Stimulated activated CD4-positive, alpha-beta T cell treated with anti-CD3 and anti-CD28 coated beads, Interleukin-4, amount 100 ng/mL, for 24 hours (primary cell): ENCODE measurements at regions not wholly inside any gene's neighbourhood (a gene's known extent, or its start where the extent isn't known, plus 50 kb on each side); places are given as distances from the start of the nearest gene placed in this dataset.

Source experiments
- DNase-seq: peaks from one replicate; pipeline ENCODE4 v3.0.0-alpha.2; 2020

DNA sequence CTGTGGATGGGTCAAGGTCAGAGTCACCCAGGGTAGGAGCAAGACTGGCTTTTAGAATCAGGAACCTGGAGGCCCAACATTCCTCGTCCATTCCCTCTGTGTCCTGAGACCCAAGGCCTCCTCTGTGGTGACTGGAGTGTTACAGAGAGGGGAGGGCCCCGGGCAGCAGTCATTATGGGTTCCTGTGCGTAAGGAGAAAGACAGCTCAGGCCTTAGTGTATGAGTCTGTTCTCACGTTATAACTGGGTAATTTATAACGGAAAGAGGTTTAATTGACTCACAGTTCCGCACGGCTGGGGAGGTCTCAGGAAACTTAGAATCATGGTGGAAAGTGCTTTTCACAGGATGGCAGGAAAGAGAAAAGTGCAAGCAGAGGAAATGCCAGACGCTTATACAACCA is 422.3 kb downstream of the TCERG1L start:
- no peak for DNase-seq

DNA sequence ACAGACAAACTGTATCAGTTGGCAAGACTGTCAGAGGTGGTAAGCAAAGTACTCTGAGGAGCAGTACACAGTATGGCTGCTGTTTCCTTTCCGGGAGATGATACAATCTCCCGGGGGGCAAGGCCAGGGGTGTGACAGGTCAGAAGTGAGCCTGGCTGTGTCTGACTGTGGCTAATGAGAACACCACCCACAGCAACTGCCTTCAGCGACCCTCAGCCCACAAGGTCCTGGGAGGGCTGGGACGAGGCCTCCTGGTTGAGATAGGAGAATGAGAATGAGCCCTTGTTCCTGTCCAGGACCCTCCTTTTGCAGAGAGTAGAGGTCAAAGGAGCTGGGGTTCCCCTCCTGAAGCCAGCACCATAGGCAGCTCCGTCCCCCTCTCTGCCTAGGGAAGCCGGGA is 421.7 kb downstream of the TCERG1L start:
- DNase-seq = no peak

DNA sequence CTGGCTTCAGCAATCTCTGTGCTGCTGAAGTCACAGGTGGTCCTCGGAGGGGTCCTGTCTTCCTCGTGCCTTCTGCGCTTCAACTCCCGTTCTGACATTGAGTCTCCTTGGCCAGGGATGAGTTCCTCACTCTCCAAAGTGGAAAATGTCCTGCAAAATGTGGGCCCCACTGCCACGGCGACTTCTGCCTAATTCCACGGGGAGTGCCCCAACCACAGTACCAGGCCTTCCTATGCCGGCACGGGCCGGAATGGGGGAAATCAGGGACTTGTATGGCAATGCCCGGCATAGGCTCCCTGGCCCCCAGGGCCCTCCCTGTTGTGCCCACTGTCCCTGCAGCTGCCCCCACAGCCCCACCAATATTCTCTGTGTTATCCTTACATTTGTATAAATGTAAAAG is 420.5 kb downstream of the TCERG1L start:
- no peak for DNase-seq

DNA sequence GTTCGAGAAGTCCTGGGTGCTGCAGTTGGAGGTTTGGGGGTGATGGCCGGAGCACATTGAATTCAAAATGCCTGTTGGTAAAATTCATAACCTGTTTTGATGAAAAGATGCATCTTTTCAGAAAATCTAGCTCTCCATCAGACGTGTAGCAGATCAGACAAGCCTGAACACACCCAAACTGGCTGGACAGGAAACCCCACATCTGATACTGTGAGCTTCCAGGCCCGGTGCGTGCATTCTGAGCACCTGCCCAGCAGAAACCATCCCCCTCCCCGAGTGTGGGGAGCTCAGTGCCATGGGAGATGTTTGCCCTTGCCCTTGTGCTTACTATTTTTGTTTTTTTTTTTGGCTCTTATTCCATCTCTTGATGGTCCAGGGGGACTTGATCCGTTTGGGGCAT is 417.1 kb downstream of the TCERG1L start:
- DNase-seq = no peak

DNA sequence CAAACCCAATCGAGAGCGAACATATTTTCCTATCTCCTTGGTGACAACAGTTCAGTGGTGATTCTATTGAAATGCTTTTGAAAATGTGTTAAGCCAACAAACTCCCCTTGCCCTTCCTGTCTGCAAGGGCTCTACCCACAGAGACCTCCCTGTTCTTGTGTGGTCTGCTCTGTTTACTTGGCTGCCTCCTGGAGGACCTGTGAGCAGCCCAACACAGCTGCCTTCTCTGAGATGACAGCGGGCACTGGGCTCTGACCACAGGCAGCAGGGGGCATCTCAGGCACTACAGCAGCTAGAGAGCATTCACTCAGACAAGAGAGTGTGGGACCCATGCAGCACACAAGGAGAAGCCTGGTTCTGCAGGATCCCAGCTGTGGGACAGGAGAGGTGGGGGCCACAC is 416.4 kb downstream of the TCERG1L start:
- no peak for DNase-seq

DNA sequence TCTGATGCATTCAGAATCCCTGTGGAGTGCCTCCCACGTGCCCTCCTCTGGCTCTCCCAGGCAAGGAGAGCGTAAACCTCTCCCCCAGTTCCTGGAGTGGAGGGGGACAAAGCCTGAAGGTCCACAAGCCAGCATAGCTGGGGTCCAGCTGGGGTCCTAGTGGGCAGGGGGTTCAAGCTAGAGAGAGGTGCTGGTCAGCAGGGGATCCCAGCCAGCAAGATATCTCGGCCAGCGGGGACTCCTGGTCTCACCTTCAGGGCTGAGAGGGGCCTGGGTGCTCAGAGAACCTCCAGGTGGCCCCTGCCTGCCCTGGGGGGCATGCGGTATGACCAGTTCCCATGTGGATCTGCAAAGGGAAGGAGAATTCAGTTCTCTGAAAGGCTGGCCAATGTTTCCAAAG is 413.7 kb downstream of the TCERG1L start:
- DNase-seq = no peak

DNA sequence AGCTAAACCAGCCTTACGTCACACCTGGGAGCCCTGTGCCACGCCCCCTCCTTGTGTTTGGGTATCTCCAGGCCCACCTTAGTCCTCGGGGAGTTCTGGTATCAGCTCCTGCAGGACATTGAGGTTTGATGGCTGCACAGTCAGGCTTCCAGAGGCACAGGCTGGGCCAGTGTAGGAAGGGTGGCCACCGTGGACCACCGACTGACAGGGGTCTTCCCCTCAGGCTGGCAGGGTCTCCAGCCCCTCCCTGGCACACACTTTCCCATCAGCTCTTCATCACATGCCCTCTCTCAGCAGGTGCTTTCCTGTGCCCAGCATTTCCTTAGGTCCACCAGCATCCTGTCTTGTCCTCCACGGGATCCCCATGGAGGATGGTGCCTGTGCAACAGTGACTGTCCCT is 413.1 kb downstream of the TCERG1L start:
- no peak for DNase-seq

DNA sequence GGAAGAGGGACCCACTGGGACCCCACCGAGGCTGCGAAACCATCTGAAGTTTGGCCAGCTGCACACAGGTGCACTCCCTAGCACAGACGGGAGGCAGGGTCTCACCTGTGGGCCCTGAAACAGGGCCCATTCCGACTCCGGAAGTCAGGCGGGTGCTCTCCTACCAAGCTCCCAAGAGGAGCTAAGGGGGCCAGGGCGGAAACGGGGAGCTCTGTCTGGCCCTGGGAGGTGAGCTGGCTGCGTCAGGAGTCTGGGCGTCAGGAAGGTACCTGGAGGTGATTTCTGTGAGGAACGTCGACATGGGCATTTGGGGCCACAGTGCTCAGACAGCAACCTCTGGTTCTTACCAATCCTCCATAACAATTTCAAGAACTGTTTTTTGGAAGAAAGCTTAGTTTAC is 411.7 kb downstream of the TCERG1L start:
- no peak for DNase-seq

DNA sequence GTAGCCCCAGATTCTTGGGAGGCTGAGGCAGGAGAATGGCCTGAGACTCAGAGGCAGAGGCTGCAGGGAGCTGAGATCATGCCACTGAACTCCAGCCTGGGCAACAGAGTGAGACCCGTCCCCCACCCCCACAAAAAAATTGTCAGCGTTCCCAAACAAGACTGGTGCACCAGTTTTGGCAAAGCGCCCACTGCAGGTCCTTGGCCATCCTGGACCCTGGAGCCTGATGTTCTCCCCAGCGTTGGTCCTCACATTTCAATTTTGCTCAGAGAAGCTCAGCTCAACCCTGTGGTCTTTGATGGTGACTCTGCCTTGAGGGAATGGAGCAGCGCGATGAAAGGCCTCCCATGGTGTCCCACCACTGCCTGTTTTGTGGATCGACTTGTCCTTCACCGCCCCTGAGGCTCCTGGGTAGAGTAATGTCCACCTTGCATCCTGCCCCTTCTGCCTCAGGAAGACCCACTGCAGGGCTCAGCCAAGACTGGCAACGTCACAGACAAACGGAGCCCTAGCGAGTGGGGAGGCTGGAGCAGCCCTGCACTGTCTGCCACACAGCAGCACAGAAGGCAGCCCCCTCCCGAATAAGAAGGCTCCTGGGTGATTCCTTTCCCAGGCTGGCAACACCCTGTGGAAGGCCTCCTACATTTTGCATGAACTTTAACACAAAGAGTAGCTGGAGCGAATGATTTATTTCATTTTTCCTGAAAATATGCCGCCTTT is 410.9 kb downstream of the TCERG1L start:
- DNase-seq = no peak

DNA sequence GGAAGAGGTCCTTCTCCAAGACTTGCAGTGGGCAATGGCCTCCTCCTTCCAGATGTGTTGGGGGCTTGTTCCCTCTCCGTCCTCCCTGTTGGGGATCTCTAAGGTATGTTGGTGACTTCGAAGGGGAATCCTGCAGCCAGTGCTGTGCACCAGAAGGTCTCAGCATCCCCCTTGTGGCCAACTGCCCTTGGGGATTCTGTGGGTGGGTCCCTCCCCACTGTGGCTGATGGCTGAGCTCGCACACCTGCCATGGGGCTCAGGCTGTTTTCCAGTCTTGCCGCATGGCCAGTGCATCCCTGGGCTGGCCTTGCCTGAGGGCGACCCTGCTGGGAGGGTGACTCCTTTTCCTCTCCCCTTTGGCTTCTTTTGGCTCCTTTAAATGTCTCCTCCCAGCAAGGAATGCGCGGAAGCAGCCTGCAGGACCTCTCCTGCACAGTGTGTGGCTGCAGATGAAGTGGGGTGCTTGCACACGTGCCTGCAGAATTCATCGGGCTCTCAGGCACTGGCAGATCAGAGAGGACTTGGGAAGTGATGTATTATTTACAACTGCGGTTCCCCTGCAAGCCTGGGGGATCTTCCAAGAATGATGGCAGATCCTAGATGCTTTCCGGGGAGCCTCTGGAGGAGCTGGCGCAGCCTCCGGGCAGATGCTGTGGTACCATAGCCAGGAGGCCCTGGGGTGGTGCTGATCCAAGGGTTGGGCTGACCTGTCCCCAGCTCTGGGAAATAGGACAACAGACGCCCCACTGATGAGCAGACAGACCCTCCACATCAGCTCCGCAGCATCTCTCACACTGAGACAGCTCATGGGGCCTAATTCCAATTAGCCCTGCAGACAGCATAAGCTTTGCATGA is 410.0 kb downstream of the TCERG1L start:
- DNase-seq = no peak

DNA sequence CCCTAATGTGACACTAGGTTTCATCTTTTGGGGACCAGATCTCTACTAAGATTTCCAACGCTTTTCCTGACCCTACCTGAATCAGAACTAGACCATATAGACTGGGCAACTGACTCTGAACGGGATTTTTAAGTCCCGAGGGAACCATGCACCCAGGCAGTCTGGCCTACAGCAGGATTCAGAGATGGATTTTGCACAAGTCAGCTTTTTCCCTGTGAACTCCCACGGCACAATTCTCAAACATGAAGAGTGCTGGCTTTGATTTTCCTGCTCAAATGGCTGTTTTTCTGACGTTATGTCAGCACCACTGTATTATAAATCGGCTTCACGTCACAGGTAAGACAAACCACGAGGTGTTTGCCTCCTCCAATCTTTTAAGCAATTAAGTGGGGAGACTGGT is 409.1 kb downstream of the TCERG1L start:
- no peak for DNase-seq

DNA sequence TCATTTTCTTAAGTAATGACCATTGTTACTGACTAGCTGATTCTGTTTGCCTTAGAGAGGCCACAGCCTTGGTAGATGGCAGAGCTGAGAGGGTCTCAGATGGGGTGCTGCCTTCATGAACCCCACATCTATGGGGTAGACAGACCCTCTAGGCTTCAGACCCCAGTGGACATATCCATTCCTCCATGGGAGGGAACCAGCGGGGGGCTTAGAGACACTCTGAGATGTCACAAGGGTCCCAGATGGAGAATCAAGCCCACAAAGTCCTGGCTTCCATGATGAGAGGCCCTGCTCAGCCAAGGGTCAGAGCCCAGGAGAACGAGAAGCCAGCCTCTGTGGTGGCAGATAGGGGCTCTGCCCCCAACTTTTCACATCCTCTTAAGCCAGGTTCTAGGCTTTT is 408.6 kb downstream of the TCERG1L start:
- DNase-seq = no peak

DNA sequence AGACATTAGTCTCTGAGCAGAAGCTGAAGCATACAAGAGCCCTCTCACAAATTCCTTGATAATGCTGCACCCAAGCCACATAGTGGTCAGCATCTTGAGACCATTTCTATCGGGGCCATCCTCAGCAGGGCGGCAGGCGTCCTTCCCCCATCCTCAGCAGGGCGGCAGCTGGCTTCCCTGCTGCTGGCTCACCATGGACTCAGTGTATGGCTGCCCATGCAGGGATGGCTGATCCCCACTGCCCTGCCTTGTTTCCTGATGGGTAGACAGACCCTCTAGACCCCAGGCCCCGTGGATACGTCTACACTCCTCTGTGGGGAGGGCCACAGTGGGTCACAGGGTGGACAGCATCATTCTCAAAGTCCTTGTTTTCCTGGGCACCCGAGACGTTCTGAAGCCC is 406.8 kb downstream of the TCERG1L start:
- no peak for DNase-seq

DNA sequence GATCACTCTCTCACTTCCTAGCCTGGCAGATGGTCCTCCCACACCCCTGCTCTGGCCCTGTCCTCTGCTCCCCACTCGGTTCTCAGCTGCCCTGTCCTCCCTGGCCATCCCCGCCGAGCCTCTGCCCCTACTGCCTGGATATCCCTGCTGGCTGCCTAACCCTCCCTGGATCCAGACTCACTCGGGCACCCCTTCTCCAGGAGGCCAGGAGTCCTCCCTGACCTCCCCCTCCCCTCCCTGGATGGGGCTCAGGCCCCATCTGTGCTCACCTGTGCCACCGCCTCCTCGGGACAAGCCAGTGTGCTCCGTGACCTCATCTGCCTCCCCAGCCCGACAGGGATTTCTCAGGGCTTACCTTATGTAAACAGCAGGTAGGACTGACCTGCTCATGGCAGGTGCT is 406.1 kb downstream of the TCERG1L start:
- no peak for DNase-seq

DNA sequence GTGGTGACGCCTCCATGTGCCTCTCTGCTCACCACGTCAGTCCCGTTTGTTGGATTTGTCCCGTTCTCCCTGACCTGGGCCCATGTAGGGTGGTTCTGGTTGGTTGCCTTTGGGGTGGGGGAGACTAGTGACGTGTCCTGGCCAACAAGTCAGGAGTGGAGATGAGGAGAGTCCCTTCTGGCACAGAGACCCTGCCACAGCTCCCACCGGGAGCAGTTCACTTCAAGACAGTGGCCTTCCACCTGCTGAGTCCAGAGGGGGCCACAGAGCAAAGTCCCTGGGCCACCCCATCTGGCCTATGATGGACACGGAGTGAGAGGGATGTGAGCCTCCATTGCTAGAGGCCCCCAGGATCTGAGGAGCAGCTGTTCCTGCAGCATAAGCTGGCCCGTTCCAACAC is 405.6 kb downstream of the TCERG1L start:
- no peak for DNase-seq

DNA sequence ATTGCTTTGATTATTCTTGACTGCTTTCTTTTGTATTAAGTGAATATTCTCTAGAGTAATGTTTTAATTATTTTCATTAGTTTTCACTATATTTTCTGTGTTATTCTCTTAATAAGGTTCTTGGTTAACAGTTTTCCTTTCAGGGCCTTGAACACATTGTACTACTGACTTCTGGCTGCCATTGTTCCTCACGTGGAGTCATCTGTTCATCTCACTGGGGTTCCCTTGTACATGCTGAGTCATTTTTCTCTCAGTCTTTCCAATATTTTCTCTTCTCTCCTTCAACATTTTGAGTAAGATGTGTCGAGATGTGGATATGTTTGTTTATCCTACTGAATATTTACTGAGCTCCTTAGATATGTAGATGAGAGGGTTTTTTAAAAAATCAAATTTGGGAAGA is 400.7 kb downstream of the TCERG1L start:
- DNase-seq = no peak

DNA sequence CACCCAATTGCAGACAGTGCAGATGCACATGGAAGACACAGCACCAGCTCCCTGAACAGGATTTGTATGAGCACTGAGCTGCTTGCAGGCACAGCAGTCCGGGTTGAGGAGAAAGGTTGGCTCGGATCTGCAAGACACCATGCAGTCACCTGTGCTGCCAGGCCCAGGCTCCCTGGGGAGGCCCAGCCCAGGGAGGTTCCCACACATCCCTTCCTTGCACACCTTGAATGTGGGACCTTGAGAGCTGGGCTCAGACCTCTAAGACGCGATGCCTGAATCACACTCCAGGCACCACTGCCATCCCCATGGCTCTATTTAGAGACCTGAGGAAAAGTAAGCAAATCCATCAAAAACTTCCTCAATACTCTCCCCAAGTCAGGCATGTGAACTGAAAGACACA is 397.7 kb downstream of the TCERG1L start:
- no peak for DNase-seq

DNA sequence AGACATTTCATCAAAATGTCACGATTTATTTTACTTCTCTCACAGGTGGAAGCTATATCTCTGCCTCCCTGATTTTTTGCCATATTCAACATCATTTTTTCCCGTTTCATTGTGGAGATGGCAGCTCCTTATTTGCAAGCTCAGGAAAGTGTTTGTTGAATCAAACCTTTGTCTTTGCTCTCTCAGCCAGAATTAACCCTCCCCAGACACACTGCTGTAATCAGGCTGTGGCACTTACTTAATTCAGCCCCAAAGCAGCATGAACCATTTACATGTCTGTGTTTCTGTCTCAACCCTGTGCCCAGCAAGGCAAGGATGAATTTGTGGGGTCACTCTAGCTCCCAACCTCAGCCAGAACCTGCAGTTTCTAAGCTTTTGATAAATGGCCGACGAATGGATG is 397.2 kb downstream of the TCERG1L start:
- no peak for DNase-seq

DNA sequence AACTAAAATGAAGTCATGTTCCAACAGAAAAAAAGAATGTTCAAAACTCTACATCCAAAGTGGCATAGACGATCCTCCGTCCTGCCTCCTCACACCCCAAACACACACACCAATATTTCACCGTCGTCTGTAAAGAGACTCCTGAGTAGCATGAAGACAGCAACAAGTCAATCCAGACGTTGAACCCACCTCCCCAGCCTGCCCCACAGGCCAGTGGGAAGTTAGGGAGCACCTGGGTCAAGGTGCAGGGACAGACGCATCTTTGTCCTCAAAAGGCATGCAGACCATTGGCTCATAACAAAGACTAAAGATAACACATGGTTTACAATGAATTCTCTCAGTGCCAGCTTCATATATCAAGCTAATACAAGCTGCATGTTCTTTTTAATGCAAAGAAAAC is 396.5 kb downstream of the TCERG1L start:
- no peak for DNase-seq

DNA sequence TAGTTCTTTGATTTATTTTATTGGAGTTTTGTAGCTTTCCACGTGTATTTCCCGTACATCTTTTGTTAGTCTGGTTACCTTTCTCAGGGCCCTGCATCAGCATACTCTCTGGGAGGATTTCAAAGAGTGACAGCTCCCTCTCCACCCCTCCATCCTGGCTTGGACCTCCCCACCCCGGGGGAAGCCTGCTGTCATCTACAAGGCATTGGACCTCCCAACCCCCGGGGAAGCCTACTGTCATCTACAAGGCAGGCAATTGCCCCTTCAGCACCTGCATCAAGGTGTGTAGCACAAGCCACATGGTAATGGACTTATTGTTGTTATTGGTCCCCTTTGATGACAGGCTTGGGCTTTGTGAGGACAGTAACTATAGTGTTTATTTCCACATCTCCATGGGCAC is 390.1 kb downstream of the TCERG1L start:
- no peak for DNase-seq

DNA sequence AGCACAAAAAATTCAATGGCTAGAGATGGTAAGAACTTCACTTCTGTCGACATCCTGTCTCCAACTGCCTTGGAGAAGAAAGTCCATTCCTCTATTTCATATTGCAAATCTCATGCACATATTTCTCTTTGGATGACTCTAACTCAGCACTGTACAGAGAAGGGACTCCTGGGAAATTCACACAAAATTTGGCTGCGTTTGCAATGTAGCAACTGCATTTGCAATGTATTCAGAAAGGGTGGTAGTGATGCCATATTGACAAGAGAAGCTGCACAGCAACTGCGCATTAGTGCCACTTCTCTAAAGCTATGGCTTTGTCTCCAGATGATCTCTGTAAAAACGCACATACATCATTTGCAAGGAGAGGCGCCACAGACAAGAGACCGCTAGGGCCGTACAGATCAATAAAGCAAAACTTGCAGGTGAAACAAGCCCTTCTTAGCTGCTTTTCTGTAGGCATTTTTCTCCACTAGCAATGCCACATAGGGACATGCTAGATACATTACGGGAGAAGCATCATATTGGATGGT is 389.5 kb downstream of the TCERG1L start:
- DNase-seq = no peak

DNA sequence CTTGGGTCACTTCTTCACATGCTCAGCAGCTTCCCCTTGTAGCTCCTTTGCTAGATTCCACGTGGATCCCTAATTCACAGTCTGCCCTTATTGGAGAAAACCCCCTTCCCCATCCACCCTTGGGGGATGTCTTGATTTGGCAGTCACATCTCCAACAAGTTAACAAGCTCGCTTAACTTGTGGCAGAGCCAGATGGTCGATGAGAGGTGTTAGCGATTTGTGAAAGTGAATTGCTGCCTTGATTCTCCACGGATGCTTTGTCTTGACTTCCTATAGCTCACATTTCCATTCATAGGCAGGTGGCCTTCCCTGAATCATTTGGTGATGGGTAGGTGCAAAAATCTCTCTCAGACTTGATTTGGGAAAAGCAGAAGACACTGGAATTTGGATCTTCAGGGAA is 387.9 kb downstream of the TCERG1L start:
- DNase-seq = no peak

DNA sequence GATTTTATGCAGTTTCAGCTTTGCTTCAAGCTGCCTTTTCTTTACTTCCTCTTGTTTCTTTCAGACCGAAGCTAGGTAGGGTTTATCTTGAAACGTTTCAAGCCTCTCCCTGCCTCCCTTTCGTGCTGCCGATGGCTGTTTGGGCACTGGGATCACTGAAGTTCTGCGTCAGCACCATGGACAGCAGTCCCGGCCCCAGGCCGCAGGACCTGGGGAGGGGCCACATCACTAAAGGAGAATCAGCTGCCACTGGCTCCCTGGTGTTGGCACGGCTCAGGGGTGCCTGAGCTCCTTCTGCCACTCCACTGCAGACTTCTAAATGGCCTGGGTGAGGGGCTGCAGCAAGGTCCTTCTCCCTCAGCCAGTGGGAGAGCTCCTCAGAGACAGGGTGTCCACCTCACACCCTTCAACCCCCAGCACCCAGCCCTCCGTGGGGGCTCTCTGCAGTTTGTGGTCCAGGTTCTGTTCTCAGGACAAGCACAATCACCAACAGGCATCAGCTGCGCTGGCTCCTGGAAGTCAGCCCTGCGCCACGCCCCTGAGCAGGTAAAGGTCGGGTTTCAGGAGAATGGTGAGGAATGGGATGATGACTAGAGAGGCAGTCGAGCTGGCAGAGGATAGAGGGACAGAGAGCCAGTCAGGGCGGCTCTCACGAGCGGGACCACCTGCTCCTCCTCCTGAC is 387.2 kb downstream of the TCERG1L start:
- no peak for DNase-seq

DNA sequence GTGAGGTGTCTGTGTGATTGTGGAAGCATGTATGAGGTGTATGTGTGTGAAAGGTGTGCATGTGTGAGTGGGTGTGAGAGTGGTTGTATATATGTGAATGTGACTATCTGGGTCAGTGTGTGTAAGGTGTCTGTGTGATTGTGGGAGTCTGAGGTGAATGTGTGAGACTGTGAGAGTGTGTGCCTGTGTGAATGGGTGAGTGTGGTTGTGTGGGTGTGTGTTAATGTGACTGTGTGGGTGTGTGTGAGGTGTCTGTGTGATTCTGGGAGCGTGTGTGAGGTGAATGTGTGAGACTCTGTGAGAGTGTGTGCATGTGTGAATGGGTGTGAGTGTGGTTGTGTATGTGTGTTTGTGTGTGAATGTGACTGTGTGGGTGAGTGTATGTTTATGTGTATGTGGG is 385.1 kb downstream of the TCERG1L start:
- no peak for DNase-seq
